Activated naive CD8-positive, alpha-beta T cell treated with anti-CD3 and anti-CD28 coated beads, Interleukin-2, amount 50 U/mL, for 24 hours (primary cell): ENCODE measurements at regions not wholly inside any gene's neighbourhood (a gene's known extent, or its start where the extent isn't known, plus 50 kb on each side); places are given as distances from the start of the nearest gene placed in this dataset.
A peak's percentile ranks its signal among the peaks of the same experiment; 100 is the strongest.

Experiments used
- ATAC-seq: fragments of 150-1000 bp; cut with Tn5 transposase; one replicate; pipeline ENCODE4 v1.10.0; 2021
- DNase-seq: peaks from one replicate; pipeline ENCODE4 v3.0.0; 2021
- H3K27ac Mint-ChIP-seq: one replicate; pipeline ENCODE4 v1.8.0; 2021; ENCODE audit warnings: mild to moderate bottlenecking, mixed read lengths
- H3K27me3 Mint-ChIP-seq: one replicate; pipeline ENCODE4 v1.8.0; 2021; ENCODE audit warnings: mixed read lengths
- H3K36me3 Mint-ChIP-seq: one replicate; pipeline ENCODE4 v1.8.0; 2021; ENCODE audit warnings: low read depth, mixed read lengths
- H3K4me1 Mint-ChIP-seq: one replicate; pipeline ENCODE4 v1.8.0; 2021; ENCODE audit warnings: mixed read lengths
- H3K4me3 Mint-ChIP-seq: one replicate; pipeline ENCODE4 v1.8.0; 2021; ENCODE audit warnings: mild to moderate bottlenecking, moderate library complexity, mixed read lengths
- H3K9me3 Mint-ChIP-seq: one replicate; pipeline ENCODE4 v1.8.0; 2021; ENCODE audit warnings: mixed read lengths

GRCh38 chr14:22487941-22488340 is 101.1 kb downstream of the DAD1 start:
- no peaks in the 10 kb centered on the region for H3K27me3 Mint-ChIP-seq
- H3K4me1 Mint-ChIP-seq: peaks cover 55% of the 10 kb centered on the region
- H3K27ac Mint-ChIP-seq: peak overlapping the region; percentile 95
- DNase-seq (no peak), ATAC-seq (no peak)
- H3K36me3 Mint-ChIP-seq: peaks cover 45% of the 10 kb centered on the region
- peak overlapping the region; percentile 88 for H3K4me3 Mint-ChIP-seq
- H3K9me3 Mint-ChIP-seq: no peaks in the 10 kb centered on the region

- H3K4me3 Mint-ChIP-seq: peak overlapping the region; percentile 88
- no peaks in the 10 kb centered on the region for H3K27me3 Mint-ChIP-seq
- H3K4me1 Mint-ChIP-seq: peaks cover 55% of the 10 kb centered on the region
- ATAC-seq (no peak), DNase-seq (no peak)
- H3K27ac Mint-ChIP-seq: peak overlapping the region; percentile 95
- peaks cover 42% of the 10 kb centered on the region for H3K36me3 Mint-ChIP-seq
- no peaks in the 10 kb centered on the region for H3K9me3 Mint-ChIP-seq
Measured at GRCh38 chr14:22487401-22487800, 101.6 kb downstream of the DAD1 start.

GRCh38 chr14:22486675-22487074 is 102.3 kb downstream of the DAD1 start:
- peaks cover 48% of the 10 kb centered on the region for H3K4me1 Mint-ChIP-seq
- no peaks in the 10 kb centered on the region for H3K27me3 Mint-ChIP-seq
- no peaks in the 10 kb centered on the region for H3K9me3 Mint-ChIP-seq
- peak overlapping the region; percentile 88 for H3K4me3 Mint-ChIP-seq
- DNase-seq: no peak
- no peak for ATAC-seq
- peak overlapping the region; percentile 95 for H3K27ac Mint-ChIP-seq
- H3K36me3 Mint-ChIP-seq: peaks cover 38% of the 10 kb centered on the region

GRCh38 chr14:22485649-22486048 is 103.4 kb downstream of the DAD1 start:
- no peak for ATAC-seq
- Mint-ChIP-seq H3K4me1 (peaks cover 48% of the 10 kb centered on the region), H3K9me3 (no peaks in the 10 kb centered on the region), H3K36me3 (peaks cover 36% of the 10 kb centered on the region), H3K27ac (peak overlapping the region; percentile 88), H3K4me3 (peak overlapping the region; percentile 88), H3K27me3 (no peaks in the 10 kb centered on the region)
- DNase-seq: no peak

- Mint-ChIP-seq H3K36me3 (peaks cover 31% of the 10 kb centered on the region), H3K4me3 (peak overlapping the region; percentile 88), H3K4me1 (peaks cover 47% of the 10 kb centered on the region), H3K27me3 (no peaks in the 10 kb centered on the region), H3K9me3 (no peaks in the 10 kb centered on the region), H3K27ac (peak overlapping the region; percentile 88)
- DNase-seq: no peak
- ATAC-seq: no peak
Measured at GRCh38 chr14:22485178-22485577, 103.8 kb downstream of the DAD1 start.

GRCh38 chr14:22484632-22485031 is 104.4 kb downstream of the DAD1 start:
- Mint-ChIP-seq H3K27ac (peak overlapping the region; percentile 88), H3K36me3 (peaks cover 26% of the 10 kb centered on the region), H3K9me3 (no peaks in the 10 kb centered on the region), H3K4me3 (peak overlapping the region; percentile 88), H3K4me1 (peaks cover 44% of the 10 kb centered on the region), H3K27me3 (no peaks in the 10 kb centered on the region)
- DNase-seq (no peak), ATAC-seq (no peak)

GRCh38 chr14:22483863-22484593 is 105.0 kb downstream of the DAD1 start:
- Mint-ChIP-seq H3K36me3 (peaks cover 25% of the 10 kb centered on the region), H3K9me3 (no peaks in the 10 kb centered on the region), H3K27me3 (no peaks in the 10 kb centered on the region), H3K4me1 (peaks cover 44% of the 10 kb centered on the region), H3K4me3 (peak overlapping the region; percentile 88), H3K27ac (peak overlapping the region; percentile 88)
- DNase-seq (no peak), ATAC-seq (peak; percentile 23)

GRCh38 chr14:22482782-22483553 is 106.1 kb downstream of the DAD1 start:
- no peaks in the 10 kb centered on the region for H3K27me3 Mint-ChIP-seq
- H3K27ac Mint-ChIP-seq: peak overlapping the region; percentile 88
- peaks cover 36% of the 10 kb centered on the region for H3K4me1 Mint-ChIP-seq
- H3K9me3 Mint-ChIP-seq: no peaks in the 10 kb centered on the region
- H3K4me3 Mint-ChIP-seq: peak overlapping the region; percentile 88
- peaks cover 20% of the 10 kb centered on the region for H3K36me3 Mint-ChIP-seq
- no peak for ATAC-seq
- DNase-seq: no peak

- Mint-ChIP-seq H3K4me1 (peaks cover 38% of the 10 kb centered on the region), H3K36me3 (peaks cover 19% of the 10 kb centered on the region), H3K27ac (peak overlapping the region; percentile 88), H3K27me3 (no peaks in the 10 kb centered on the region), H3K4me3 (peak overlapping the region; percentile 88), H3K9me3 (no peaks in the 10 kb centered on the region)
- DNase-seq (no peak), ATAC-seq (no peak)
Measured at GRCh38 chr14:22482085-22482694, 106.8 kb downstream of the DAD1 start.

- Mint-ChIP-seq H3K4me3 (peak overlapping the region; percentile 88), H3K27me3 (no peaks in the 10 kb centered on the region), H3K4me1 (peaks cover 39% of the 10 kb centered on the region), H3K27ac (peak overlapping the region; percentile 88), H3K36me3 (peaks cover 13% of the 10 kb centered on the region), H3K9me3 (no peaks in the 10 kb centered on the region)
- DNase-seq: no peak
- no peak for ATAC-seq
Measured at GRCh38 chr14:22481546-22481945, 107.5 kb downstream of the DAD1 start.

- H3K9me3 Mint-ChIP-seq: no peaks in the 10 kb centered on the region
- peaks cover 37% of the 10 kb centered on the region for H3K4me1 Mint-ChIP-seq
- H3K4me3 Mint-ChIP-seq: peak overlapping the region; percentile 88
- H3K36me3 Mint-ChIP-seq: peaks cover 9% of the 10 kb centered on the region
- no peaks in the 10 kb centered on the region for H3K27me3 Mint-ChIP-seq
- ATAC-seq: no peak
- DNase-seq: no peak
- peak overlapping the region; percentile 69 for H3K27ac Mint-ChIP-seq
Measured at GRCh38 chr14:22479776-22480464, 109.1 kb downstream of the DAD1 start.

- DNase-seq (no peak), ATAC-seq (no peak)
- peak overlapping the region; percentile 69 for H3K27ac Mint-ChIP-seq
- peak overlapping the region; percentile 88 for H3K4me3 Mint-ChIP-seq
- peaks cover 9% of the 10 kb centered on the region for H3K36me3 Mint-ChIP-seq
- no peaks in the 10 kb centered on the region for H3K9me3 Mint-ChIP-seq
- H3K27me3 Mint-ChIP-seq: no peaks in the 10 kb centered on the region
- H3K4me1 Mint-ChIP-seq: peaks cover 40% of the 10 kb centered on the region
Measured at GRCh38 chr14:22479132-22479531, 109.9 kb downstream of the DAD1 start.

GRCh38 chr14:22478670-22479069 is 110.4 kb downstream of the DAD1 start:
- peaks cover 40% of the 10 kb centered on the region for H3K4me1 Mint-ChIP-seq
- ATAC-seq (no peak), DNase-seq (no peak)
- H3K4me3 Mint-ChIP-seq: peak overlapping the region; percentile 88
- peaks cover 7% of the 10 kb centered on the region for H3K36me3 Mint-ChIP-seq
- no peaks in the 10 kb centered on the region for H3K27me3 Mint-ChIP-seq
- no peaks in the 10 kb centered on the region for H3K9me3 Mint-ChIP-seq
- H3K27ac Mint-ChIP-seq: no peak overlapping the region

- Mint-ChIP-seq H3K27me3 (no peaks in the 10 kb centered on the region), H3K27ac (no peak overlapping the region), H3K36me3 (peaks cover 7% of the 10 kb centered on the region), H3K4me1 (peaks cover 42% of the 10 kb centered on the region), H3K9me3 (no peaks in the 10 kb centered on the region), H3K4me3 (no peak overlapping the region)
- DNase-seq: no peak
- no peak for ATAC-seq
Measured at GRCh38 chr14:22478247-22478646, 110.8 kb downstream of the DAD1 start.
